ENCODE measurements at regions not wholly inside any gene's neighbourhood (a gene's known extent, or its start where the extent isn't known, plus 50 kb on each side); places are given as distances from the start of the nearest gene placed in this dataset.

- Histone ChIP-seq H3K9me3 (ENCODE audit: control insufficient read depth, insufficient read depth, low read depth, low read length) (no peaks in the 10 kb centered on the region), H3K4me3 (ENCODE audit: low read depth, low read length) (no peak overlapping the region), H3K4me1 (ENCODE audit: control insufficient read depth, insufficient read depth, low read length) (no peaks in the 10 kb centered on the region), H3K36me3 (ENCODE audit: control insufficient read depth in 2 of 2, insufficient read depth in 1 of 2, low read length in 2 of 2) (no peaks in the 10 kb centered on the region), H3K27ac (ENCODE audit: extremely low read depth, low read depth, low read length) (no peak overlapping the region)
- ChIA-PET CTCF (no interaction called here), POLR2A (no interaction called here)
- no peak for TF ChIP-seq ZNF530 (tag by site-specific recombination; IDR thresholded peaks at IDR 0.05; ENCODE audit: low read depth)
- TF ChIP-seq ZNF677 (tag by site-specific recombination; IDR thresholded peaks at IDR 0.05): no peak
- no peak for TF ChIP-seq YY1 (tag by site-specific recombination; IDR thresholded peaks at IDR 0.05)
- no peak for TF ChIP-seq ZNF791 (tag by site-specific recombination; IDR thresholded peaks at IDR 0.05)
- TF ChIP-seq ZNF174 (tag by site-specific recombination; IDR thresholded peaks at IDR 0.05): no peak
- TF ChIP-seq ZNF221 (tag by site-specific recombination; IDR thresholded peaks at IDR 0.05; ENCODE audit: borderline replicate concordance): no peak
- no peak for TF ChIP-seq ZNF777 (tag by site-specific recombination; IDR thresholded peaks at IDR 0.05; ENCODE audit: borderline replicate concordance)
- TF ChIP-seq KLF17 (tag by site-specific recombination; IDR thresholded peaks at IDR 0.05): no peak
- TF ChIP-seq, protein P1, sequence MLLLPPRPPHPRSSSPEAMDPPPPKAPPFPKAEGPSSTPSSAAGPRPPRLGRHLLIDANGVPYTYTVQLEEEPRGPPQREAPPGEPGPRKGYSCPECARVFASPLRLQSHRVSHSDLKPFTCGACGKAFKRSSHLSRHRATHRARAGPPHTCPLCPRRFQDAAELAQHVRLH (tag by site-specific recombination; IDR thresholded peaks at IDR 0.05): no peak
- no peak for TF ChIP-seq PRDM1 (tag by site-specific recombination; IDR thresholded peaks at IDR 0.05)
- TF ChIP-seq ZNF624 (tag by site-specific recombination; IDR thresholded peaks at IDR 0.05): no peak
- TF ChIP-seq, protein P2, sequence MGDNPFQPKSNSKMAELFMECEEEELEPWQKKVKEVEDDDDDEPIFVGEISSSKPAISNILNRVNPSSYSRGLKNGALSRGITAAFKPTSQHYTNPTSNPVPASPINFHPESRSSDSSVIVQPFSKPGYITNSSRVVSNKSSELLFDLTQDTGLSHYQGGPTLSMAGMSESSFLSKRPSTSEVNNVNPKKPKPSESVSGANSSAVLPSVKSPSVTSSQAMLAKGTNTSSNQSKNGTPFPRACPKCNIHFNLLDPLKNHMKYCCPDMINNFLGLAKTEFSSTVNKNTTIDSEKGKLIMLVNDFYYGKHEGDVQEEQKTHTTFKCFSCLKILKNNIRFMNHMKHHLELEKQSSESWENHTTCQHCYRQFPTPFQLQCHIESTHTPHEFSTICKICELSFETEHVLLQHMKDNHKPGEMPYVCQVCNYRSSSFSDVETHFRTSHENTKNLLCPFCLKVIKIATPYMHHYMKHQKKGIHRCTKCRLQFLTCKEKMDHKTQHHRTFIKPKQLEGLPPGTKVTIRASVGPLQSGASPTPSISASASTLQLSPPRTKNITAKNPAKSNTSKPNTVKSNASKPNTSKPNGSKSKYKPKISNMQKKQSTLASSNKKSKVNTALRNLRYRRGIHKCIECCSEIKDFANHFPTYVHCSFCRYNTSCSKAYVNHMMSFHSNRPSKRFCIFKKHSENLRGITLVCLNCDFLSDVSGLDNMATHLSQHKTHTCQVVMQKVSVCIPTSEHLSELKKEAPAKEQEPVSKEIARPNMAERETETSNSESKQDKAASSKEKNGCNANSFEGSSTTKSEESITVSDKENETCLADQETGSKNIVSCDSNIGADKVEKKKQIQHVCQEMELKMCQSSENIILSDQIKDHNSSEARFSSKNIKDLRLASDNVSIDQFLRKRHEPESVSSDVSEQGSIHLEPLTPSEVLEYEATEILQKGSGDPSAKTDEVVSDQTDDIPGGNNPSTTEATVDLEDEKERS (tag by site-specific recombination; IDR thresholded peaks at IDR 0.05): no peak
Observed at GRCh38 chr2:76194031-76194775, 483.5 kb upstream of the GCFC2 start.

DNA sequence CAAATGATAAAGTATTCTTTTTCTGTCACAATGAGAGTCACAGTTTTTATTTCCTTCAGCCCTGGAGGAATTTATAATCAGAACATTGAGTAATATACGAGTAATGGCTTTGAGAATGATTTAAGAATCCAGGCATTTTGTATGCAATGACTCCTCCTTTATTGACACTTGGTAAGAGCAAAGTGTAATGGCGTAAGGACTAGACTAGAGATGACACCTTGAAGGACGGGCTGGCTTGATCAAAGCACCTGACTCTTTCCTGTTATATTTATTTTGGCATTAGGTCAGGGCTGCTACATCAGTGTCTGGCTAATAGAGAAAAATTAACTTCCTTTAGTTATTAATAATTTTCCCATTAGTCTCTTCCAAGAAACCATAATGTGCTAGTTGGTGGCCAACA is 482.4 kb upstream of the GCFC2 start:
- ChIA-PET CTCF (interaction anchor here (1.5 kb wide), 1 partner anchor 407 kb away, joined by 4 read pairs; no protein-coding TSS in a partner anchor), POLR2A (no interaction called here)
- Histone ChIP-seq H3K27ac (ENCODE audit: extremely low read depth, low read depth, low read length) (no peak overlapping the region), H3K4me3 (ENCODE audit: low read depth, low read length) (no peak overlapping the region), H3K36me3 (ENCODE audit: control insufficient read depth in 2 of 2, insufficient read depth in 1 of 2, low read length in 2 of 2) (no peaks in the 10 kb centered on the region), H3K4me1 (ENCODE audit: control insufficient read depth, insufficient read depth, low read length) (no peaks in the 10 kb centered on the region), H3K9me3 (ENCODE audit: control insufficient read depth, insufficient read depth, low read depth, low read length) (no peaks in the 10 kb centered on the region)
- no peak for TF ChIP-seq ZNF501 (tag by site-specific recombination; IDR thresholded peaks at IDR 0.05)
- TF ChIP-seq ZNF416 (tag by site-specific recombination; IDR thresholded peaks at IDR 0.05): no peak
- no peak for TF ChIP-seq ZNF610 (tag by site-specific recombination; IDR thresholded peaks at IDR 0.05; ENCODE audit: borderline replicate concordance)
- TF ChIP-seq INSM2 (tag by site-specific recombination; IDR thresholded peaks at IDR 0.05): no peak
- TF ChIP-seq KLF1 (tag by site-specific recombination; IDR thresholded peaks at IDR 0.05): no peak
- no peak for TF ChIP-seq ZNF155 (tag by site-specific recombination; IDR thresholded peaks at IDR 0.05)
- TF ChIP-seq ZSCAN4 (tag by site-specific recombination; IDR thresholded peaks at IDR 0.05): no peak
- no peak for TF ChIP-seq ZNF350 (tag by site-specific recombination; IDR thresholded peaks at IDR 0.05)
- no peak for TF ChIP-seq TCF7L2 (IDR thresholded peaks at IDR 0.05; ENCODE audit: borderline replicate concordance, low read depth, low read length)
- TF ChIP-seq KLF9 (tag by site-specific recombination; IDR thresholded peaks at IDR 0.05; ENCODE audit: low read depth): no peak
- no peak for TF ChIP-seq ZNF157 (tag by site-specific recombination; IDR thresholded peaks at IDR 0.05)
- TF ChIP-seq ZFHX2 (tag by site-specific recombination; conservative IDR thresholded peaks at IDR 0.05): no peak

All from HEK293 (cell line).